Body of pancreas (tissue), 4 donors: ENCODE measurements at regions not wholly inside any gene's neighbourhood (a gene's known extent, or its start where the extent isn't known, plus 50 kb on each side); places are given as distances from the start of the nearest gene placed in this dataset.

Source experiments
- ATAC-seq: fragments of 150-250 bp; one replicate; pipeline ENCODE4 v1.9.1; 2016
- DNase-seq, 4 donors: peaks; one replicate each; pipeline ENCODE4 v3.0.0-alpha.2; 2019
- H3K27ac ChIP-seq, 4 donors: fragments of 200-600 bp; sonication (generic); 1 replicate in 3 of 4; 2 replicates in 1 of 4; pipeline versions ENCODE4 v1.5.1 to v1.6.1; 2016 to 2019; ENCODE audit warnings: mild to moderate bottlenecking in 1 of 4, mixed read lengths in 1 of 4, moderate library complexity in 1 of 4
- H3K27me3 ChIP-seq, 2 donors: fragments of 200-600 bp; sonication (generic); one replicate each; pipeline ENCODE4 v1.6.0; 2016; ENCODE audit warnings: mild to moderate bottlenecking in 1 of 2
- H3K36me3 ChIP-seq, 2 donors: fragments of 200-600 bp; sonication (generic); replicated peaks in 1 of 2; 2 replicates each; pipeline ENCODE4 v1.5.1; 2016; ENCODE audit warnings: low read depth in 2 of 2; ENCODE audit not compliant: insufficient read depth in 1 of 2
- H3K4me1 ChIP-seq: fragments of 200-600 bp; sonication (generic); one replicate; pipeline ENCODE4 v1.6.0; 2016
- H3K4me3 ChIP-seq, 2 donors: fragments of 200-600 bp; sonication (generic); 1 replicate in 1 of 2; 2 replicates in 1 of 2; pipeline ENCODE4 v1.5.1; 2016 to 2019
- H3K9me3 ChIP-seq, 3 donors: fragments of 200-600 bp; sonication (generic); 1 replicate in 2 of 3; 2 replicates in 1 of 3; pipeline ENCODE4 v1.5.1; 2016
- POLR2A ChIP-seq, 3 donors: fragments of 450-650 bp; IDR thresholded peaks; one replicate each; pipeline ENCODE4 v1.6.1; 2016; ENCODE audit warnings: antibody characterized with exemption in 3 of 3, mild to moderate bottlenecking in 2 of 3
- WGBS, 2 donors: methylation state at CpG; one replicate each; pipeline ENCODE4 v1.1.5; 2017; 5-methylcytosine and 5-hydroxymethylcytosine counted together
- intact Hi-C: fragments of 100-400 bp; cut with DNase I; formaldehyde crosslinking; loops from one replicate; pipeline ENCODE4 v1.15.1; 2023
- TF ChIP-seq, protein P1 (sequence below), 7 experiments: fragments of 450-650 bp in 4 of 7; fragments of 200-600 bp in 3 of 7; sonication (generic) in 3 of 7; IDR thresholded peaks; one replicate each; pipeline ENCODE4 v1.5.1; 2016 to 2019; ENCODE audit warnings: antibody characterized with exemption in 7 of 7

DNA sequence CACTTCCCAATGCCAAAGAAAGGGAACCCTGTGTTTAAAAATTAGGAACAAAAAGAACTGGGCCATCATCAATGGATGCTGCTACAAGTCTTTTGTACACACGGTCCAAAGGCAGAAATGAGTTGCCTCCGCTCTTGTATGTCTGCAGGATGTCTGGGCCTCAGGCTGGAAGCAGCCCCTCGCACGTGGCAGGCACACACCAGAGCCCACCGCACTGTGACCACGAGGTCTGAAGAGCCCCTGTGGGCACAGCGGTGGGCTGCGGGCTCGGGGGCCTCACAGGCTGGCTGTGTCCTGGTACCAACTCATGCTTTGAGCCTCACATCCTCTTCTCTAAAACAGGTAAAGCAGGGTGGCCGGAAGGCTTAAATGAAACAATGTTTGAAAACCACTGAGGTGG, 309.3 kb downstream of the C16orf95 start:
- Histone ChIP-seq H3K9me3 (peaks cover 0 to 8% (median 0%) of the 10 kb centered on the region in 3 donors), H3K36me3 (no peaks in the 10 kb centered on the region), H3K27me3 (no peaks in the 10 kb centered on the region), H3K27ac (no peak overlapping the region), H3K4me1 (no peaks in the 10 kb centered on the region), H3K4me3 (no peak overlapping the region)
- ATAC-seq, result no peak
- TF ChIP-seq POLR2A (IDR thresholded peaks at IDR 0.05), result no peak
- TF ChIP-seq, protein P1, sequence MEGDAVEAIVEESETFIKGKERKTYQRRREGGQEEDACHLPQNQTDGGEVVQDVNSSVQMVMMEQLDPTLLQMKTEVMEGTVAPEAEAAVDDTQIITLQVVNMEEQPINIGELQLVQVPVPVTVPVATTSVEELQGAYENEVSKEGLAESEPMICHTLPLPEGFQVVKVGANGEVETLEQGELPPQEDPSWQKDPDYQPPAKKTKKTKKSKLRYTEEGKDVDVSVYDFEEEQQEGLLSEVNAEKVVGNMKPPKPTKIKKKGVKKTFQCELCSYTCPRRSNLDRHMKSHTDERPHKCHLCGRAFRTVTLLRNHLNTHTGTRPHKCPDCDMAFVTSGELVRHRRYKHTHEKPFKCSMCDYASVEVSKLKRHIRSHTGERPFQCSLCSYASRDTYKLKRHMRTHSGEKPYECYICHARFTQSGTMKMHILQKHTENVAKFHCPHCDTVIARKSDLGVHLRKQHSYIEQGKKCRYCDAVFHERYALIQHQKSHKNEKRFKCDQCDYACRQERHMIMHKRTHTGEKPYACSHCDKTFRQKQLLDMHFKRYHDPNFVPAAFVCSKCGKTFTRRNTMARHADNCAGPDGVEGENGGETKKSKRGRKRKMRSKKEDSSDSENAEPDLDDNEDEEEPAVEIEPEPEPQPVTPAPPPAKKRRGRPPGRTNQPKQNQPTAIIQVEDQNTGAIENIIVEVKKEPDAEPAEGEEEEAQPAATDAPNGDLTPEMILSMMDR (IDR thresholded peaks at IDR 0.05), result no peak
- DNase-seq, result no peak
- WGBS, 2 donors, result 77 to 84% methylated on average over 4 to 10 of the region's 10 CpGs
- intact Hi-C loops, result no loop called here

DNA sequence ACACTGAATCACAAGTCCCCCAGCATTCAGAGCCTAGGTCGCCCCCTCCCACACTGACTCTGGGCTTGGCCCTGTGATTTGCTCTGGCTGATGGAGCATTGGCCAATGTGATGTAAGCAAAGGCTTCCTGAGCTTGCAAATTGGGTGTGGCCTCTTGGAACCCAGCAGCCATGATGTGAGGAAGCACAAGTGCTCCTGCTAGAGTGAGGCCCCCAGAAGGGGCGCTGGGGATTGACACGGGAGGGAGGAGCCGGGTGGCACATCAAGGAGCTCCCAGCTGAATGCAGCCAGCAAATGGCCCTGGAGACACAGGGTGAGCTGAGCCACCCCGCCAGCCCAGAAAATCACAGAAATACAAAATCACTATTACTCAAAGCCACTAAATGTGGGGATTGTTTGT, 308.5 kb downstream of the C16orf95 start:
- H3K4me3 ChIP-seq, result no peak overlapping the region
- no peaks in the 10 kb centered on the region for H3K4me1 ChIP-seq
- no peak for DNase-seq
- H3K36me3 ChIP-seq, result no peaks in the 10 kb centered on the region
- no peak for ATAC-seq
- no peak overlapping the region for H3K27ac ChIP-seq
- H3K27me3 ChIP-seq, result no peaks in the 10 kb centered on the region
- TF ChIP-seq, protein P1 (IDR thresholded peaks at IDR 0.05), result no peak
- no peak for TF ChIP-seq POLR2A (IDR thresholded peaks at IDR 0.05)
- peaks cover 0 to 8% (median 0%) of the 10 kb centered on the region in 3 donors for H3K9me3 ChIP-seq
- intact Hi-C loops, result no loop called here
- 89 to 100% methylated on average over 4 to 5 of the region's 5 CpGs for WGBS, 2 donors

DNA sequence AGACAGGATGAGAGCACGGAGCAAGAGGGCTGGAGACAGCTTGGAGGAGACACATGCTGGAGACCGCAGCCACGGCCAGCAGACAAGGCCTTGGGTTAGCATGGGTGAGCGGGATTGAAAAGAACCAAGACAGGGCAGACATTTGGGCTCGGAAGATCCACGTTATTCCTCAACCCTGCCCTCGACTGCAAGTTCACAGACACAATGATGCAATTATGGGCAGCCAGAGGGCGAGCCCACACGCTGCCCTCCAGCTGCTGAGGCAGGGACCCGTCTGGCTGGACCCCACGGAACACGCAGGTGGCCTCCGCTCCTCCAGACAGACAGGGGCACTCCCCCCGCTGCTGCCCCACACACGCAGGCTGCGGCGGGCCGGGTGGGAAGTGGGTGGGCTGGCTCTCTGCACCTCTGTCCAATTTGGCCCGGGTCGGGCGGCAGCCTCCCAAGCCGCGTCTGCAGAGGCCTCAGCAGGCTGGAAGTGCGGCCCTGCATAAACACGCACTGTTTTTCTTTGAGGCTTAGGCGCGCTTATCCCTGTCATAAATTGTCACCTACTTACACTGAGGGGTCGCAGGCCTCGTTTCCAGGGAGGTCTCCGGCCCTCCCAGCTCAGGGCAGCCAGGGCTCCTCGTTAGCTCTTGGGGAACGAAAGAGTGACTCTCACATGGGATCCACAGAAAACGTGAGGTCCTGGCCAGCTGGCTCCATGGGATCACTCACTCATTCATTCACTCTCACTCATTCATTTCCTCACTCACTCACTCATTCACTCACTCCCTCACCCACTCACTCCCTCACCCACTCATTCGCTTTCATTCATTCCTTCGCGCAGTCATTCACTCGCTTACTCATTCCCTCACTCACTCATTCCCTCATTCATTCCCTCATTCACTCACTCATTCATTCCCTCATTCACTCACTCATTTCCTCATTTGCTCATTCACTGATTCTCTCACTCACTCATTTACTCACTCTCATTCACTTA, 303.9 kb downstream of the C16orf95 start:
- no peaks in the 10 kb centered on the region for H3K4me1 ChIP-seq
- DNase-seq (no peak), ATAC-seq (no peak)
- no peaks in the 10 kb centered on the region for H3K36me3 ChIP-seq
- peaks cover 0 to 4% of the 10 kb centered on the region in 2 donors for H3K27me3 ChIP-seq
- H3K9me3 ChIP-seq, result peaks cover 0 to 8% (median 0%) of the 10 kb centered on the region in 3 donors
- H3K27ac ChIP-seq, result no peak overlapping the region
- H3K4me3 ChIP-seq, result no peak overlapping the region
- 74 to 77% methylated on average over 21 to 37 of the region's 37 CpGs for WGBS, 2 donors
- TF ChIP-seq POLR2A (IDR thresholded peaks at IDR 0.05), result no peak
- TF ChIP-seq, protein P1 (IDR thresholded peaks at IDR 0.05), result no peak
- intact Hi-C loops, result no loop called here

DNA sequence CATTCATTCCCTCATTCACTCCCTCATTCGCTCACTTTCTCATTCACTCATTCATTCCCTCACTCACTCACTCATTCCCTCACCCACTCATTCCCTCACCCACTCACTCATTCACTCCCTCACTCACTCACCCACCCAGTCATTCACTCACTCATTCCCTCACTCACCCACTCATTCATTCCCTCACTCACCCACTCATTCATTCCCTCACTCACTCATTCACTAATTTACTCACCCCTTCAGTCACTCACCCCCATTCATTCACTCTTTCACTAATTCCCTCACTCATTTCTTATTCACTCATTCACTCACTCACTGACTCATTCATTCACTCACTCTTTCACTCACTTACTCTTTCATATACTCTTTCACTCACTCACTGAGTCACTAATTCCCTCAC, 303.1 kb downstream of the C16orf95 start:
- 75 to 100% methylated on average over 1 of the region's 1 CpG for WGBS, 2 donors
- peaks cover 0 to under 1% (median 0%) of the 10 kb centered on the region in 3 donors for H3K9me3 ChIP-seq
- no peaks in the 10 kb centered on the region for H3K36me3 ChIP-seq
- no peak for ATAC-seq
- no peak overlapping the region for H3K4me3 ChIP-seq
- no peaks in the 10 kb centered on the region for H3K4me1 ChIP-seq
- TF ChIP-seq, protein P1 (IDR thresholded peaks at IDR 0.05), result no peak
- no peak for TF ChIP-seq POLR2A (IDR thresholded peaks at IDR 0.05)
- DNase-seq, result no peak
- no peak overlapping the region for H3K27ac ChIP-seq
- H3K27me3 ChIP-seq, result peaks cover 0 to 4% of the 10 kb centered on the region in 2 donors
- intact Hi-C loops, result no loop called here
